PFSK-1 (cell line): ENCODE measurements at regions not wholly inside any gene's neighbourhood (a gene's known extent, or its start where the extent isn't known, plus 50 kb on each side); places are given as distances from the start of the nearest gene placed in this dataset.

Experiments
- FOXP2 ChIP-seq: optimal IDR thresholded peaks from 2 replicates; pipeline ENCODE3; 2011; ENCODE audit warnings: borderline replicate concordance, control low read depth, inconsistent platforms; ENCODE audit not compliant: insufficient read depth; ENCODE audit errors: extremely low read length, extremely low read depth
- POLR2AphosphoS5 ChIP-seq: IDR thresholded peaks from 2 replicates; pipeline ENCODE4 v1.6.1; 2012; ENCODE audit warnings: low read depth, mild to moderate bottlenecking, control low read depth, low read length, moderate library complexity
- SIN3A ChIP-seq: IDR thresholded peaks from 2 replicates; pipeline ENCODE4 v1.6.1; 2012; ENCODE audit warnings: mild to moderate bottlenecking, low read length, moderate library complexity, borderline replicate concordance; ENCODE audit not compliant: insufficient read depth
- TAF1 ChIP-seq: IDR thresholded peaks from 2 replicates; pipeline ENCODE4 v1.6.1; 2012; ENCODE audit warnings: low read length, control low read depth, borderline replicate concordance; ENCODE audit not compliant: insufficient read depth
- TF ChIP-seq, protein P1 (sequence below), 2 experiments: IDR thresholded peaks; 2 replicates each; pipeline versions ENCODE4 v1.6.1 to v1.8.0; 2011 to 2012; ENCODE audit warnings: low read depth in 2 of 2, low read length in 2 of 2, control low read depth in 1 of 2, inconsistent platforms in 1 of 2, mild to moderate bottlenecking in 1 of 2, moderate library complexity in 1 of 2; ENCODE audit not compliant: insufficient read depth in 1 of 2

- TF ChIP-seq TAF1 = no peak
- TF ChIP-seq, protein P1, sequence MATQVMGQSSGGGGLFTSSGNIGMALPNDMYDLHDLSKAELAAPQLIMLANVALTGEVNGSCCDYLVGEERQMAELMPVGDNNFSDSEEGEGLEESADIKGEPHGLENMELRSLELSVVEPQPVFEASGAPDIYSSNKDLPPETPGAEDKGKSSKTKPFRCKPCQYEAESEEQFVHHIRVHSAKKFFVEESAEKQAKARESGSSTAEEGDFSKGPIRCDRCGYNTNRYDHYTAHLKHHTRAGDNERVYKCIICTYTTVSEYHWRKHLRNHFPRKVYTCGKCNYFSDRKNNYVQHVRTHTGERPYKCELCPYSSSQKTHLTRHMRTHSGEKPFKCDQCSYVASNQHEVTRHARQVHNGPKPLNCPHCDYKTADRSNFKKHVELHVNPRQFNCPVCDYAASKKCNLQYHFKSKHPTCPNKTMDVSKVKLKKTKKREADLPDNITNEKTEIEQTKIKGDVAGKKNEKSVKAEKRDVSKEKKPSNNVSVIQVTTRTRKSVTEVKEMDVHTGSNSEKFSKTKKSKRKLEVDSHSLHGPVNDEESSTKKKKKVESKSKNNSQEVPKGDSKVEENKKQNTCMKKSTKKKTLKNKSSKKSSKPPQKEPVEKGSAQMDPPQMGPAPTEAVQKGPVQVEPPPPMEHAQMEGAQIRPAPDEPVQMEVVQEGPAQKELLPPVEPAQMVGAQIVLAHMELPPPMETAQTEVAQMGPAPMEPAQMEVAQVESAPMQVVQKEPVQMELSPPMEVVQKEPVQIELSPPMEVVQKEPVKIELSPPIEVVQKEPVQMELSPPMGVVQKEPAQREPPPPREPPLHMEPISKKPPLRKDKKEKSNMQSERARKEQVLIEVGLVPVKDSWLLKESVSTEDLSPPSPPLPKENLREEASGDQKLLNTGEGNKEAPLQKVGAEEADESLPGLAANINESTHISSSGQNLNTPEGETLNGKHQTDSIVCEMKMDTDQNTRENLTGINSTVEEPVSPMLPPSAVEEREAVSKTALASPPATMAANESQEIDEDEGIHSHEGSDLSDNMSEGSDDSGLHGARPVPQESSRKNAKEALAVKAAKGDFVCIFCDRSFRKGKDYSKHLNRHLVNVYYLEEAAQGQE (IDR thresholded peaks at IDR 0.05; ENCODE audit: insufficient read depth in 1 of 2, low read depth in 2 of 2, low read length in 2 of 2) = no peak
- TF ChIP-seq POLR2AphosphoS5 = no peak
- TF ChIP-seq SIN3A = no peak
- no peak for TF ChIP-seq FOXP2
Measured at GRCh38 chr2:144094408-144095151, 425.3 kb downstream of the ZEB2 start.
